Memory B cell (primary cell): ENCODE measurements at regions not wholly inside any gene's neighbourhood (a gene's known extent, or its start where the extent isn't known, plus 50 kb on each side); places are given as distances from the start of the nearest gene placed in this dataset.

Experiments used
- ATAC-seq: fragments of 150-1000 bp; cut with Tn5 transposase; 2 replicates; pipeline ENCODE4 v1.10.0; 2021; ENCODE audit warnings: low read depth, mild to moderate bottlenecking, moderate library complexity
- DNase-seq, 2 donors: peaks; one replicate each; pipeline ENCODE4 v3.0.0; 2022; ENCODE audit warnings: low spot score in 2 of 2
- H3K27ac Mint-ChIP-seq: one replicate; pipeline ENCODE4 v1.8.0; 2022; ENCODE audit warnings: mild to moderate bottlenecking, moderate library complexity, mixed read lengths
- H3K27me3 Mint-ChIP-seq: one replicate; pipeline ENCODE4 v1.8.0; 2022; ENCODE audit warnings: mixed read lengths
- H3K36me3 Mint-ChIP-seq: one replicate; pipeline ENCODE4 v1.8.0; 2022; ENCODE audit warnings: mild to moderate bottlenecking, mixed read lengths
- H3K4me1 Mint-ChIP-seq: one replicate; pipeline ENCODE4 v1.8.0; 2022; ENCODE audit warnings: mixed read lengths
- H3K4me3 Mint-ChIP-seq: one replicate; pipeline ENCODE4 v1.8.0; 2022; ENCODE audit warnings: mild to moderate bottlenecking, moderate library complexity, mixed read lengths
- H3K9me3 Mint-ChIP-seq: one replicate; pipeline ENCODE4 v1.8.0; 2022; ENCODE audit warnings: mixed read lengths

DNA sequence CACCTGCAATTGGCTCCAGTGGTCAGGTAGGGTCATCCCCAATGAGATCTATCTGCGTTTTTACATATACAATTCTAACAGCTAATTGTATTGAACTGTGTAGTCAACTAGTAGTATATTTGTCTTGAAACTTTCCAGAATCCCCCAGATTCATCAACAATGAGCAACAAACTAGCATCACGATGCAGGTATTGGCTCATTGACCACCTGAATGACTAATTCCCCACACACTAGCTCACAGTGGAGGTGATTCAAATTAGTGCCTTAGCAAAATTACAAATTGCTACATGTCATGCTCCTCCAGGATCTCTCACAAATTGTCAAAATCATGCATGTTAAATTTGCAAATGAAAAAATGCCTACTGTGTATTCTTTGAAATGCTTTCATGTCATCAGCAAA lies 62.8 kb upstream of the MPHOSPH6 start:
- H3K27me3 Mint-ChIP-seq: peaks cover 16% of the 10 kb centered on the region
- H3K9me3 Mint-ChIP-seq: no peaks in the 10 kb centered on the region
- ATAC-seq (no peak), DNase-seq (no peak)
- H3K4me3 Mint-ChIP-seq: no peak overlapping the region
- H3K4me1 Mint-ChIP-seq: no peaks in the 10 kb centered on the region
- H3K27ac Mint-ChIP-seq: no peak overlapping the region
- H3K36me3 Mint-ChIP-seq: no peaks in the 10 kb centered on the region

DNA sequence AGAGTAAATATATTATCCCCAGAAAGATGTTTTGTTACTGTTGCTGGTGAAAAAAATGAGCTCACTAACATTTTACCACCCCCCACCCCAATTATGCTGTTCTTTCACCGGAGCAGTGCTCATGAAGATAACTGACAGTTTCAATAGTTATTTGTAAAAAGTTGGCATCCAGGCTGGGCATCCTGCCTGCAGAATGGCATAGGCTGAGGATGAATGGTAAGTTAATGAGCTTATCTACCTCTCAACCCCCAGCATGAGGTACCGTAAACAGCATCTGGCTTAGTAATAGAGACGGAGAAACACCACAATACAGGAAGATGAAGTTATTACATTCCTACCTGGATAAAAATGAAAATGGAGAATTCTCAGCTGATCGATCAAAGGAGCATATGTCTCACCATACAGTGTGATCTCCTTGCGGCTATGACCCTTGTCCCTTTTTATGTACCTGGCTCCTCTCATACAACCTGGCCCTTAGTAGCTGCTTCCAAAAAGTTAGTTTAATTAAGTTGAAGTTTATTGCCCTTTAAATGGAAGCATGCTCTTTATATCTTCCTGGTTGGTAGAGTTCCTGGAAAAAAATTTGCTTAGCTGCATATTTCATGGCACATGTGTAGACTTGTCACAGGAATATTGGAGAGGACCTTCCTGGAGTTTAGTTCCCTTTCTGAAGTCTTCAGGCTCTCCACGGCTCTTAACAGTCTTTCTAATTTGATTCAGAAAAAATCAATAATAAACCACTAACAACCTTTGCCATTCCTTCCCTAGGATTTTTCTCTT lies 61.2 kb upstream of the MPHOSPH6 start:
- no peak overlapping the region for H3K4me3 Mint-ChIP-seq
- no peak for ATAC-seq
- no peak for DNase-seq
- no peaks in the 10 kb centered on the region for H3K9me3 Mint-ChIP-seq
- H3K36me3 Mint-ChIP-seq: no peaks in the 10 kb centered on the region
- H3K4me1 Mint-ChIP-seq: no peaks in the 10 kb centered on the region
- peaks cover 15% of the 10 kb centered on the region for H3K27me3 Mint-ChIP-seq
- no peak overlapping the region for H3K27ac Mint-ChIP-seq

- H3K27ac Mint-ChIP-seq: no peak overlapping the region
- no peak overlapping the region for H3K4me3 Mint-ChIP-seq
- ATAC-seq (no peak), DNase-seq (peak; percentile 29 to 43)
- H3K9me3 Mint-ChIP-seq: no peaks in the 10 kb centered on the region
- H3K36me3 Mint-ChIP-seq: no peaks in the 10 kb centered on the region
- peaks cover 14% of the 10 kb centered on the region for H3K27me3 Mint-ChIP-seq
- H3K4me1 Mint-ChIP-seq: no peaks in the 10 kb centered on the region
Observed at GRCh38 chr16:82229800-82230619, 60.0 kb upstream of the MPHOSPH6 start.

- no peaks in the 10 kb centered on the region for H3K36me3 Mint-ChIP-seq
- ATAC-seq (no peak), DNase-seq (no peak)
- H3K9me3 Mint-ChIP-seq: peaks cover 1% of the 10 kb centered on the region
- peaks cover 14% of the 10 kb centered on the region for H3K27me3 Mint-ChIP-seq
- H3K4me3 Mint-ChIP-seq: no peak overlapping the region
- no peak overlapping the region for H3K27ac Mint-ChIP-seq
- H3K4me1 Mint-ChIP-seq: no peaks in the 10 kb centered on the region
Observed at GRCh38 chr16:82226327-82226726, 56.3 kb upstream of the MPHOSPH6 start.

DNA sequence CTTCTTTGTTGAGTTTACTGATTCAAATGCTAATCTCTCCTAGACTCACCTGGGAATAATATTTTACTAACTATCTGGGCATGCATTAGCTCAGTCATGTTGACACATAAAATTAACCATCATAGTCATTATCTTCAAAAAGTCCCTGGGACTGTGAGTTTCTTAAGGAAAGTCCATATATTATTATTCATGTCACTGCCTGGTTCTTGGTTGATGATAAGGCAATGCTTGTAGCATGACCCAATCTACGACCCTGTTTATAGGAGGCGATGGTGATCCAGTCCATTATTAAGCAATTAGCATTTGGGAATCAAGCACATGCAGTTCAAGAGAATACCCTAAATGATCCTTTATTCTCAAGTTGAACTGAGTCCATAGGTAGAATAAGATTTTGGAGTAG lies 54.8 kb upstream of the MPHOSPH6 start:
- Mint-ChIP-seq H3K36me3 (no peaks in the 10 kb centered on the region), H3K27ac (no peak overlapping the region), H3K9me3 (peaks cover 1% of the 10 kb centered on the region), H3K4me1 (no peaks in the 10 kb centered on the region), H3K27me3 (peaks cover 9% of the 10 kb centered on the region), H3K4me3 (no peak overlapping the region)
- ATAC-seq (no peak), DNase-seq (no peak)

GRCh38 chr16:82220541-82220940 lies 50.5 kb upstream of the MPHOSPH6 start:
- H3K4me1 Mint-ChIP-seq: no peaks in the 10 kb centered on the region
- H3K27me3 Mint-ChIP-seq: peaks cover 4% of the 10 kb centered on the region
- ATAC-seq (no peak), DNase-seq (no peak)
- peaks cover 1% of the 10 kb centered on the region for H3K9me3 Mint-ChIP-seq
- H3K36me3 Mint-ChIP-seq: no peaks in the 10 kb centered on the region
- H3K4me3 Mint-ChIP-seq: no peak overlapping the region
- H3K27ac Mint-ChIP-seq: no peak overlapping the region
